Inflammatory macrophage treated with lipopolysaccharide for 4 hours (primary cell): ENCODE measurements at regions not wholly inside any gene's neighbourhood (a gene's known extent, or its start where the extent isn't known, plus 50 kb on each side); places are given as distances from the start of the nearest gene placed in this dataset.

Experiments used
- DNase-seq: peaks from one replicate; pipeline ENCODE4 v3.0.0-alpha.2; 2020

DNA sequence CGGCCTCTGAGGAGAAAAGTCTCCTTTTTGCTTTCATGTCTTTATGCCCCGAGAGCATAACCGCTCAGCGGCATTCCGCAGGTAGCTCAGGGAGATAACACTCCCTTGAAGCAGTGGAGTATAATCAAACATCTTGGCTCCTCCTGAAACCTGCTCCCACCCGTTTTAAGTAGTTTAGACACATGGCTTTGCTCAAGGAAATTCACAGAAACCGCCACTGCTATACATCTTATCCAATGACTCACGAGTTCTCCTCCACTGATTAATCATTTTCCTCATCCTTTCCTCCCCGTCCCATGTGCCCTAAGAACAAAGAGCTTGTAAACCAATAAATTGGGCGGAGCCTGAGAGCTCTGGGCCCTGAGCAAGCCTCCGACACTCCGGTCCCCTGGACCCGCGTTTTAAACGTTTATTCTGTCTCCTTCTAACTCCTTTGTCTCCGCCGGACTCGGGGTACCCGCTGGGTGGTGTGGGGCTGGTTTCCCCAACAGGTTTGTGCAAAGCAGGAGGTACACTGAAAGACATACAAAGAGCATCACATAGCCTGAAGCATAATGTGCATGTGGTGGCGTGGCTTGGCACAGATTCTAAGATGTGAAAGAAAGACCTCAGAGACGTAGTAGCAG is 401.2 kb downstream of the TLL1 start:
- DNase-seq: no peak

DNA sequence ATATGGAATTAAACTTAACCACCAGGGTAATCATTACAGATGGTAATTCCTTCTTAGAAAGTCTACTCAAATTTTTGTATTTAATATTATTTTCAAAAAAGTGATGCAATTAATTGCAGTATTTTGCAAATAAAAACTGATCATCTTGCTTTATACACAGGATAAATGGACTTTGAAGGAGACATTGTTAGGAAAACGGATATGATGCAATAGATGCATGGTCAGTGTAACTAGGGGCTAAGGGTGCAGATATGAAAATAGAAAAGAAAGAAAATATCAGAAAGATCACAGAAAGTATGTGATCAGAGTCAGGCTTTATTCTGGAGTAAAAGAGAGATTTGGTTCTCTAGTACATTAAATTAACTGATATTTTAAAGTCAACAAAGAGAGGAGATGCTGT is 401.7 kb downstream of the TLL1 start:
- no peak for DNase-seq

DNA sequence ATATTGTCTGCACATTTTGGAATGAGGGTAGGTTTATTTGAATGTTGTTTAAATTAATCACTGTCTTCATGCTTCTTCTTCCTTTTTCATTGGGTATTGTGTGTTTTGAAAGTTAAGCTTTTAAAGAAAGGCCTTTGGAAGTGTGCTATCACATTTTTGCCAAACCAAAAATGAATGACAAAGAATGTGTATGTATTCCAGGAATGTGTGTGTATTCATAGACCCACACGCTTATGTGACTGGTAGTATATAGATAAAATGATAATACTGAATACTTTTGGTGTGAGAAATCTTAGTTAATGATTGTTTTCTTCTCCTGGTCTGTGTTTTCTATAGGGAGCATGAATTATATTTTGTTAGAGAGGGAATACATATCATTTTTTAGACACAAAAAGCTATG is 404.4 kb downstream of the TLL1 start:
- no peak for DNase-seq

DNA sequence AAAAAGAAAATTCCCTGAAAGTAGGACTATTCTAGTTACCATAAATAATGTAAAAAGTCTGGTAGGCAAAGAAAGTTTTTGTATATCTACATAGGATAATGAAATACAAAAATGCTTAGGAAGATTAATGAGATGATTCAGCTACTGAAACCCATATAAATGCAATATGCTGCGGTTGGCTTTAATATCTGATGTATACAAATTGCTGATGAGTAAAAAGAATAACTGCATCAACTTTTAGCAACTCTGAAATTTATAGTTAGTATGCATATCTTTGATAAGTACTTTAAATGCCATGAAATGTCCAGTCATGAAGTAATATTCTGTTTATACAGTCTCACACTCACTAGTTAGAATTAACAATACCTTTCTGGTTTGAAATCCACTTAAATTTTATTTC is 404.8 kb downstream of the TLL1 start:
- no peak for DNase-seq

DNA sequence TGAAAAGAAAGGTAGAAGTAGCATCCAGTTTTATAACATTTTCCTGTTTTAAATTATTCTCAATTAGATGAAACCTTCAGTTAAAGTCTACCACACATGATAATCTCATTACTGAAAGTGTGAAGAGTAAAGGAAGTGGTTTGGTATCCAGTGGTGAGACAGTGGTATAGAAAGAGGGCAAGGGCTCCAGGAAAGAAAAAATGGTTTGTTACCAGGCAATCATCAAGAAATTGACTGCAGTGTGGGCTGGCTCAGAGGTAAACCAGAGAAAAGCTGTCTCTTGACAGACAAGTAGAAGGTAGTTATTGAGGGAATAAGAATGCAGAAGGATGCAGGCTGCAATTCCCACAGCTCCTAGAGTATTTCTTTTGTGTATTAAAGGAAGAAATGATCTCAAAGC is 406.2 kb downstream of the TLL1 start:
- no peak for DNase-seq

DNA sequence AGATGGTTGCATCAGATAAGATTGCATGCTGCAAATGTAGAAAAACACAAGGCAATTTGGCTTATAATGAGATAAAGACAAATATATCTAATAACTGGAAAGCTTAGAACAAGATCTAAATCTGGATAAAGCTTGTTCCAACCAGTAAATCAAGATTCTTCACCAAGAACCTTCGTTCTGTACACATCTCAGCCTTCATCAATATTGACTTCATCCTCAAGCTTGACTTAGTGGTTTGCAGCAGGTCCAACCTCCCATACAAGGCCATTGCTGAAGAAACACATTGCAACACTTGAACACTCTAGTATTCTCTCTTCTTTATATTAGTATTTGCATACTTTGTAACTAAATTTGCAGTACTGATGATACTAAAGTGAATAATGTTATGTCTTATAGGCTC is 407.6 kb downstream of the TLL1 start:
- no peak for DNase-seq

DNA sequence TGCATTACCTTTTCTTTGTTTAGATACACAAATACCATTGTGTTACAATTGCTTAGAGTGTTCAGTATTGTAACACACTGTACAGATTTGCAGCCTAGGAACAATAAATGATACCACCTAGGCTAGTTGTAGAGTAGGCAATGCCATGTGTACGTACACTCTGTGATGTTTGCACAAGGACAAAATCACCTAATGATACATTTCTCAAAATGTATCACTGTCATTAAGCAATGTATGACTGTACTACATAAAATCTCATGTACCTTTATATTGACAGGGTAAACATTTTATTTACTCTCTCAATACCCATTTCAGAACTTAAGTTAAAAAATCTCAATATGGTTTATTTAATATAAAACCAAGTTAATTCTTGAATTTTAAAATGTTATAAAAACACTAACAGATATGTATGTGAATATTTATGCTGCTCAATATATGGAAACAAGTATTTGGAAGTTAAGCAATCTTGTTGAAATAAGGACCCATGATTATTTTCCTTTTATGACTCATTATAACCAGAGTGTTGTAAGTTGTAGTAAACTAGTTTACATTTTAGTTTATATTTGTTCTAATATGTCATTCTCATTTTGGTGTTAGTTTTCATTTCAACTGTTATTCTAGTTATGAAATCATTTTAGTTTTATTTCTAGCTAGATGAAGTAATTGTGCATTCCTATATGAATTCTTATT is 409.2 kb downstream of the TLL1 start:
- no peak for DNase-seq

DNA sequence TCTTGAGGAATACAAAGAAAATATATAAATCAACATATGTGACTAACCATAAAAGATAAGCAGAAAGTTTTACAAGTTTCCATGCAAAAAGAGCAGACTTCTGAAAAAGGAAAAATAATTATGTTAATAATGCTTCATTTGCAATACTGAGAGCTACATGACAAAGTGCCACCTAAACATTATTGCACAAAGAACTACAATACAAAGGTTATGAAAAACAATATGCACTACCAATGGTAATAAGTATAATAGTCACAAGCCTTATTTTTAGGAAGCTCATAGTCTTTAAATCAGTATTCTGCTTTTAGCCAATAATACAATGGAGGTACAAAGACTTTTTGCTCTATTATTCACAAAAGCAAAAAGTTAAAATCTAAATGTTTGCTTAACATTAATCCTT is 411.2 kb downstream of the TLL1 start:
- no peak for DNase-seq

DNA sequence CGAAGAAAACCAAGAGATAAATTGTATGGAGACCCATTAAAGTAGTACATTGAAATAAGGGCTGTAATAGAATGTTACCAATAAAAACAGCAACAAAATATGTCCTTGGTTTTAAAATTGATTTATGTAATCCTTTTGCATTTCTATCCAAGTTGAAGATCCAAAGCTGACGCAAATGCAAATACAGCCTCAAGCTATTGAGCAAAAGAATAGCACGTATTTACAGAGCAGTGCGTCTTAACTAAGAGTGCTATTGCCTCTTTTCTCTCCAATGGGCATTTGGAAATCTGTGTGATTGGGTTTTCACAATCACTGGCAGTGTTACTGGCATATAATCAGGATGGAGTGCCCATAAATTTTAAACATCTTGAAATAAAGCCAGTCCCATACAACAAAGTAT is 417.4 kb downstream of the TLL1 start:
- no peak for DNase-seq

DNA sequence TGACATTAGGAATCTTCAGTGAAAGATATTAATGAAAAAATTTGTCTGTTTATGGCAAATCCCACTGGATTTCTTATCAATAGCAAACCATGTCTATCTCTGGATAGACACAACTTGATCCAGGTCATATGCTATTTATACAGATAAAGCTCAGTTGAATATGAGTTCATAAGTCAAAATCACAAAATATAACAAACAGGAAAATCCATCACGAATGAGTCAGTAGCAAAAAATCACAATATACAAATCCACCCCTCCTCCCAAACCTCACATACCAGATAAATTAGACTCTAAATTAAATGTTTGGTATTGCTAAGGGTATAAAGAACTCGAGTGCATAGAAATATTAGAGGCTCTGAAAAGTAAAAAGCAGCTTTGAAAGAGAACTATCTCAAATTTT is 420.5 kb downstream of the TLL1 start:
- DNase-seq: no peak

DNA sequence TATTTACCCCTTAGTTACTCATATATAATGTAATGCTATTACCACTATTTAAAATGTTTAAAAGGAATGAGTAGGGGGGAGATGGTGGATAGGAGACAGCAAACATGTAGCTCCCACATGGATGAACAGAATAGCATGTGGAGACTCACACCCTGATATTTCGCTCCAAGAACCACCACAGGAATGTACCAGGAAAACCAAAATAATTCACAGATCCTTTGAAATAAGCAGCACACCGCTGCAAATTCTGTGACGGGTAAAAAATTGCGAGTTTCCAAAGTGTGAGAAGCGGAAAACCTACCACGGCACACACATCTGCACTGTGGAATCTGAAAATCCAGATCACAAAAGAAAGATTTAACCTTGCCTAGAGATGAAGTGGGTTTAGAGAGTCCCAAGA is 428.2 kb downstream of the TLL1 start:
- DNase-seq: no peak

DNA sequence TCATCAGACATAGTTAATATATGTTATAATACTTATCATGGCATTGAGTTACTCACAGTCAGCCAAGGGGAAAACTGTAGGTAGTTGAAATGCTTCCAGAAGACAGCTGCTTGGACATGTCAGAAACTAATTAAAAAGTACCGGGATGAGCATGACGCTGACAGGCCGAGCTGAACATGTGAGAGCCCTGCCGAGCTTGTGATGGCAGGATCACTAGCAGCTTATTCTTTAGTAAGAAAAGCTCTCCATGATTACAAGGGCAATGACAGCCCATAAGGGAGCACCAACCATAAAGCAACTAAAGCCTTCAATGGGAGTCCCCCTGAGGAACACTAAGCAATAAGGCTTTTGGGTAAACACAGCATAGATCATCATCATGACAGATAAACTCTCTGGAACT is 435.6 kb downstream of the TLL1 start:
- no peak for DNase-seq

DNA sequence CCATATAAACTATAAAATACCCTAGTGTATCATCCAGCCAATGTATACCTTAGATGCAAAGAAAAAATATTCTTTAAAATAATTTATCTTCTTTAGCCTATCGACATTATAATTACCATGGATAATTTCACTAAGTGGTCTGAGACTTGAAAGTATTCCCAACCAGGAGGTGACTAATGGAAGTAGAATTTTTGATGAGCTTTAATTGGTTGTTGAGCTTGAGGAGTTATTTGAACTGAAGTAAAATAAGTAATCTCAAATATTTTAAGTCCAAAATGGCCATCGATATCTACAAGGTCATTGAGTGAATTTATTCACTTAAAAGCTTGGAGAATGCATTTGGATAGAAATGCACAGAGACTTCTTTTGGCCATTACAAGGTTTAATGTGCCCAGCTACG is 436.2 kb downstream of the TLL1 start:
- DNase-seq: no peak

DNA sequence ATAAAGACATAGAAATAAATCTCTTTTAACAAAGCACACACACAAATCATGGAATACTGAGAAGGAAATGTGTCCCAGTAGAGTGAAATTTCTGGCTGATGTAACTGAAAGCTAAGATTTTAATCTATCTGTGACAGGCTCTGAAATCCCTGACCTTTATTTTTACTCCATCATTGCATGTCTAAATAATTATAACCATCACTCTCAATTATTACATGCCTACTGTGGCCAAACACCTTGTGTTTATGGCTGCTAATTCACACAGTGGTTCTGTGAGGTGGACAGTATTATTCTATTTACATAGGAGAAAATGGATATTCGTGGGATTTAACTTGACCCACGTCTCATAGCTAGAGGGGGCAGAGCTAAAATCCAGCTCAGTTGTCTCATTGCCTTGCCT is 438.1 kb downstream of the TLL1 start:
- no peak for DNase-seq

DNA sequence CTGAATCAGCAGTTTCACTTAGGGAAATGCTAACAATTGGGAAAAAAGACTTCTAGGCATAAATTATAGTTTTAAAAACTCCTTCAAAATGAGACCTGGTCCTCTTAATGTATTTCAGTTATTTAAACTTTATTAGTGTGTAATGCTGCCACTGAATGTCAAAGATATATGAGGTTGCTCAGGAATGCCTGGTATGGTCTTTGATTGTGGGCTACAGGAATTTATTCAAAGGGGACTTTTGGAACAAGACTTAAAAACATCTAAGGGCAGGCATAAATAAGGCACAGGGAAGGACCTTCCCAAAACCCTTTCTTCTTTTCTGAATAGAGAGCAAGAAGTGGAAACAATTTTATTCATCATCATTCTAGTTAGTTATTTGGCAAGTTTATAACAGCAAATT is 439.1 kb downstream of the TLL1 start:
- no peak for DNase-seq

DNA sequence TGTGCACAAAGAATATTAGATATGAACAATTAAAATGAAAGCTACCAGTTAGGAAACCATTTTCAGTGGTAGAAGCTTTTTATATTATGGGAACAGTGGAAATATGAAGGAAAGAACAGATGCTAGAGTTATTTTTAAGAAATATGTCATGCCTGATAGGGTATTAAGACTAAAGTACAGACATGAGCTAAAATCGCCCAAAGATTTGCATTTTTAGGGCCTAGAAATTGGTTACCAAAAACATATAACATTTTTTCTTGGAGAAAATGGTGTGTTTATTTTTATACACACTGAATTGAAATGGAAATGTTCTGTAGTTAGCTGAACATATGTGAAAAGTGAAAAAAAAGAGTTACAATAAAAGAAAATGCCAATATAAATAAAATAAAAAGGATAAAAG is 441.9 kb downstream of the TLL1 start:
- no peak for DNase-seq

DNA sequence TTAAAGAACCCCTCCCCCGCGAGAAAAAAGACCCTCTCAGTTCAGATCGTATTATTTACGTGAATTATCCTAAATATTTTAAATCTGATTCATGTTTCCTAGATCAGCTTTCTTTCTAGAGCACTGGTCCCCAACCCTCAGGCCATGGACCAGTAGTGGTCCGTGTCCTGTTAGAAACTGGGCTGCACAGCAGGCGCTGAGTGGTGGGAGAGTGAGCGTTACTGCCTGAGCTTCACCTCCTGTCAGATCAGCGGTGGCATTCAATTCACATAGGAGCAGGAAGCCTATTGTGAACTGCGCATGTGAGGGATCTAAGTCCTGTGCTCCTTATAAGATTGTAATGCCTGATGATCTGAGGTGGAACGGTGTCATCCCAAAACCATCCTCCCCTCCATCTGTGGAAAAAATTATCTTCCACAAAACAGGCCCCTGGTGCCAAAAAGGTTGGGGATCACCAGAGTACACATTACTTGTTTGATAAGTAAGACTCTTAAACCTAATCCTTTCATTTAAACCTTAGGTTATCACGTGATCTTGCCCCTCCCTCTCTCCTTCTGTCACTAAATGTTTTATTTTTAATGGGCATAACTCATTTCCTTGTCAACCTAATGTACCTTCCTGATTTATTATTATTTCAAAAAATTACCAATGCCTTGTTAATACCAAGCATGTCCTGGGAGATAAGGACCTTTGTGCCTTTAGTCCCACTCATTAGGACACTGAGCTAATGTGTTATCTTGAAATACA is 442.9 kb downstream of the TLL1 start:
- DNase-seq: no peak

DNA sequence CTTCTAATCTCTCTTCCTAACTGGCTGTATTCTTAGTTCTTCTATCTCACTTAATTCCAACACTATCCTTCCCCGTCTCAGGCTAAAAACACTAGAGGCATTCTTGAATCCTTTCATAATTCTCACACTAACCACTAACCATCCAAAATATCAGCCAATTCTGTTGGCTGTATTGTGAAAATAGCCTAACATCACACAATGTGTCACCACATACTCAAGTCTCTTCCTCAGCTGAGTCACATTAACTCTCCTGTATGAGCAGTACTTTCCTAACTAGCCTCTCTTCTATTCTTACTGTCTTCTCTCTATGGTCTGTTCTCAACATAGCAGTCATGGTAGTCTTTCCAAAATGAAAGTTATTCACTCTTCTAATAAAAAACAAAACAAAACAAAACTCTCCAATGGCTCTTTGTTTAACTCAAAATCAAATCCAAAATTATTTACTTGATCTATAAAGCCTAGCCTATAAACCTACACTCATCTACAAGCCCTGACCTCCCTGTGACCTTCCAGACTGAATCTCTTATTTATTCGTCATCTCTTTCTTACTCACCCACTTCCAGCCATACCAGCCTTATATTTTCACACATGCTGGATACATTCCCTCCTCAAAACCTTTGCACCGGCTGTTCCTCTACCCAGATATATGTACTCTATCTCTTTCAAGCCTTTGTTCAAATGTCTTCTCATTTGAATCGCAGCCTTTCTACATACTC is 445.9 kb downstream of the TLL1 start:
- DNase-seq: no peak

DNA sequence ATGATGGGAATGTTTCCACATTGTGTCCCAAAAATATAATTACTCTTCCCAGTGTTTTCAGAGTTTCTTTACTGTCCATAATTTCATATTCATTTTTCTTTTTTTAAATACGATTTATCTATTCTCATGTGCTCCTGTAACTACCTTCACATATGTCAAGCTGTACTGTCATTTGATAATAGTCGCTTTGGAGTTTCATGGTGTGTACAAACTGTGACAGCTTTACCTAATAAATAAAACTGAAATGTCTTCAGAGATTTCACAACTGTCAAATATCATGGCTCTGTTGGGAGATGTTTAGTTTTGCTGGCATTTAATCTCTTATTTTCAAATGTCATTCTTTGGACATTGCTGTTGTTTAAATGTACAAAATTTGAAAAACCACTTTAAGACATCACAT is 450.2 kb downstream of the TLL1 start:
- DNase-seq: no peak

DNA sequence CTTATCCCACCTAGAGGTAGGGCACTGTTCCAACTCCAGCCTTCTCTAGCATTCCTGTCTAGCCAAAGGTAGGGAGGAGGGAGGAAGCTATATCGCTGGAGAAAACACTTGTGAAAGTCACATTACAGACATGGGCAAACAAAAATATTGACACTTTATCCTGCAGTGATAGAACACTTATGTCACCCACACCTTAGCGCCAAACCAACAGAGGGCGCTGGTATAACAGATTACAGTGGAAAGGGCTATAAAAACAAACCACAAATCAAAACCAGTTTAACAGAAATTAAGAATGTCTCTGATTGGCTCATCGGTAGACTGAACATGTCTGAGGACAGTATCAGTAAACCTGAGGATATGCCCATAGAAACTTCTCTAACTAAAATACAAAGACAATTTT is 451.3 kb downstream of the TLL1 start:
- no peak for DNase-seq

DNA sequence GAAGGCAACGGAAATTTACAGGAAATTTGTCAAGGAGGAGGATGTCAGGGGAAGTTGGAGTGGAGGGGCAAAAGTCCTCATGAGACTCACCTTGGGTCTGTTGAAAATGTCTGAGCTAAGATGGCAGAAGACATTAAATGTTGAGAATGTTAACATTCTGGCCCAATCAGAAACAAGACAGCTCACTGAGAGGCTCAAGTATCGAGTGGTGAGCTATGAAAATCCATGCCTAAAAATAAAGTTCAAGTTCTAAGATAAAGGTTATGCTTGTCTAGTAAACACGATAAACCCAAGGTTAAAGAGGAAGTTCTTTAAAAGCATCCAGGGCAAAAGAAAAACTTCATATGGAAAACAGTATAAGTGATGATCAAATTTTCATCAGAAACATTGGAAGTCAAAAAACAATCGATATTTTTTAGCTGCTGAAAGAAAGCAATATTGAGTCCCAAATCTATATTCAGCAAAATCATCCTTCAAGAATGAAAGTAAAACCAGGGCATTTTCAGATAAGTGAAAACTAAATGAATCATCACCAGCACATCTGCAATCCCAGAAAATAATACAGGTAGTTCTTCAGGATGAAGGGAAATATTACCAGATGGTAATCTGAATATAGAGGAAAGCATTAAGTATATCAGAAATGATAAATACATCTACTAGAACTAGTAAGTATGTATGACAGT is 462.4 kb downstream of the TLL1 start:
- no peak for DNase-seq

DNA sequence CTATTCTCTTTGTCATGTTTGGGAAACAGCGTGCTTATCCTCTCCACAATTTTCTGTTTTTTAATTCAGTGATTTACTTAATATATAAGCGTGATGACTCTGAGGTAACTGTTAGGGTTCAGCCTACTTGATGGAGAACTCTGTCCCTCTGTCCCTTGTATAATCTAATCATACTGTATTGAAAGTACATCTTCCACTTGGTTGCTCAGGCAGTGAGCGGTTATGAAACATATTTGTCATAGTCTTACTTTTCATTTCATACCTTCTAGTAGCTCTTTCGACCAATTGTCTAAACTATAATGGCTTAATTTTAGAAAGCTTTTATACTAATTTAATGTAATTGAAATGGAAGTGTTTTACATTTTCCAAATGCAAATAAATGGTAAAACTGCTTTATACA is 469.0 kb downstream of the TLL1 start:
- no peak for DNase-seq

DNA sequence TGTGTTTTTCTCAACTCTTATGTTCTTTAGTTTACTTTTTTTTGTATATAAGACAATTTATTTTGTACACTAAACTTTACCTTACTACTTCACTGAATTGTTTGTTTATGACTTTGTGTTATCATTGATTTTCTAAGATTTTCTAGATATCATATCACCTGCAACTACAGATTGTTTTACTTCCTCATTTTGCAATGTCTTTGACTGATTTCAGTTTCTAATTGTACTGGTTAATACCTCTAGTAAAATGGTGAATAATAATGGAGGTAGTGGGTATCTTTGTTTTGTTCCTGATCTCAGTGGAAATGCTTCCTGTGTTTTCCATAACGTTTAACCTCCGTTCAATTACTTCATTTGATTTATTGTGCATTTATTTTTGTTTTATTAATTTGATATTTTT is 490.2 kb downstream of the TLL1 start:
- DNase-seq: no peak
